ENCODE measurements at regions not wholly inside any gene's neighbourhood (a gene's known extent, or its start where the extent isn't known, plus 50 kb on each side); places are given as distances from the start of the nearest gene placed in this dataset.

DNA sequence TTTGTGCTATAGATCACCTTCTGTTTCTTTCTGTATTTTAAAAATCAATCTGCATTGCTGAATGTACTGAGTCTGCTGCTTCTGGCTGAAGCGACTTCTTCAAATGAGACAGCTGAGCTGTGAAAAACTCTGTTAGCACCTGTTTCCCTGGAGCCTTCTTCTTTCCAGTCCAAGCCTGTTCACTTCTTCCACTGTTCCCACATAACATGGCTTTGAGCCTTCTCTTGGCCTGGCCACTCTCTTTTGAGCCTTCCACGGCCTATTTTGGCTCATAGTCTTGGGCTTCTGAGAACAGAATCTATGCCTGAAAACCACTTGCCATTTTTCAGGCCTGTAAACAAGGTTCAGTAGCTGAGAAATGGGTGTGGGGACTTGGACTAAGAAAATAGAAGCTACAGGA, 132.9 kb upstream of the IGFBP7 start:
- TF ChIP-seq, protein P1, sequence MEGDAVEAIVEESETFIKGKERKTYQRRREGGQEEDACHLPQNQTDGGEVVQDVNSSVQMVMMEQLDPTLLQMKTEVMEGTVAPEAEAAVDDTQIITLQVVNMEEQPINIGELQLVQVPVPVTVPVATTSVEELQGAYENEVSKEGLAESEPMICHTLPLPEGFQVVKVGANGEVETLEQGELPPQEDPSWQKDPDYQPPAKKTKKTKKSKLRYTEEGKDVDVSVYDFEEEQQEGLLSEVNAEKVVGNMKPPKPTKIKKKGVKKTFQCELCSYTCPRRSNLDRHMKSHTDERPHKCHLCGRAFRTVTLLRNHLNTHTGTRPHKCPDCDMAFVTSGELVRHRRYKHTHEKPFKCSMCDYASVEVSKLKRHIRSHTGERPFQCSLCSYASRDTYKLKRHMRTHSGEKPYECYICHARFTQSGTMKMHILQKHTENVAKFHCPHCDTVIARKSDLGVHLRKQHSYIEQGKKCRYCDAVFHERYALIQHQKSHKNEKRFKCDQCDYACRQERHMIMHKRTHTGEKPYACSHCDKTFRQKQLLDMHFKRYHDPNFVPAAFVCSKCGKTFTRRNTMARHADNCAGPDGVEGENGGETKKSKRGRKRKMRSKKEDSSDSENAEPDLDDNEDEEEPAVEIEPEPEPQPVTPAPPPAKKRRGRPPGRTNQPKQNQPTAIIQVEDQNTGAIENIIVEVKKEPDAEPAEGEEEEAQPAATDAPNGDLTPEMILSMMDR (conservative IDR thresholded peaks at IDR 0.05): no peak
- TF ChIP-seq ZFX (IDR thresholded peaks at IDR 0.05): no peak
